Stimulated activated CD4-positive, alpha-beta T cell treated with anti-CD3 and anti-CD28 coated beads, Interleukin-12 subunit alpha, Interleukin-12 subunit beta, amount 100 ng/mL, for 24 hours (primary cell): ENCODE measurements at regions not wholly inside any gene's neighbourhood (a gene's known extent, or its start where the extent isn't known, plus 50 kb on each side); places are given as distances from the start of the nearest gene placed in this dataset.
"Not testable (repeated sequence)": the region's sequence is repeated elsewhere in the genome, so short reads cannot be mapped to it uniquely, and the experiment has no call there.

Experiments
- DNase-seq, 2 experiments: peaks; one replicate each; pipeline ENCODE4 v3.0.0-alpha.2; 2020; ENCODE audit warnings: low read depth in 2 of 2

DNA sequence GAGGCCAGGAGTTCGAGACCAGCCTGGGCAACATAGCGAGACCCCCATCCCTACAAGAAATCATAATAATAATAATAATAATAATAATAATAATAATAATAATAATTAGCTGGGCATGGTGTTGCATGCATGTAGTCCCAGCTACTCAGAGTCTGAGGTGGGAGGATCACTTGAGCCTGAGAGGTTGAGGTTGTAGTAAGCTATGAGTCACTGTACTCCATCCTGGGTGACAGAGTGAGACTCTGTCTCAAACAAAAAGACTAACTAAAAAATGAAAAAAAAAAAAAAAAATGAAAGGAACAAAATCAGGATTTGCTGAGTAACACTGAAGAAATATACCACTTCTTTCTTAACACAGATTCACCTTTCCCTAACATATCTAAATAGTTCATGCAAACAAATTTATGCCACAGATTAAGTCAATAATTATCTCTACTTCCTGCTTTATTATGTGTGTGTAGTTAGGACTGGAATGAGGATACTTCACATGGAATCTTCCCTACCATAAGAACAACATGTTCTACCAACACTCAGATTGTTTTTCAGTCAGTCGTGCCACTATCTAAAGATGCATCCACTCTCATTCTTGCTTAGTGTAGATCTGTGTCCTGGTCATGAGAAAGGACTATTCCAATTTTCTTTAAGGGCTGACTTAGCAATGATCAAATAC is 928.7 kb downstream of the SLC4A3 start:
- DNase-seq: no peak

GRCh38 chr2:220556658-220557057 is 929.2 kb downstream of the SLC4A3 start:
- no peak for DNase-seq

DNA sequence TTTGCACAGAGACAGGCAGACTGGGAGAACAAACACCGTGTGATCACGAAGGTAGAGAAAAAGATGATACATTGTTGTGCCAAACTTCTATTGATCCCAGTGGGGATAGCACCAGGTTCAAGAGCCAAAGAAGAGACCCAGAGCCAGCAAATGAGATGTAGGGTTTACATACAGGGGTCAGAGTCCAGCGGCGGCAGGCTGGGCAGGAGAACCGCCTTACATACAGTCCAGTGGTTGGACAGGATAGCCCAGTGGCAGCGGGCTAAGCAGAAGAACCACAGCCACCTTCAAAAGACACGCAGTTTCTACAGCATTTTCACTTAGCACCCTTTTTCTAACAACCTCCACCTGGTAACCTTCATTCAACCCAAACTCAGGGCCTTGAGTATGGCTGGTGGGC is 932.8 kb downstream of the SLC4A3 start:
- no peak for DNase-seq

DNA sequence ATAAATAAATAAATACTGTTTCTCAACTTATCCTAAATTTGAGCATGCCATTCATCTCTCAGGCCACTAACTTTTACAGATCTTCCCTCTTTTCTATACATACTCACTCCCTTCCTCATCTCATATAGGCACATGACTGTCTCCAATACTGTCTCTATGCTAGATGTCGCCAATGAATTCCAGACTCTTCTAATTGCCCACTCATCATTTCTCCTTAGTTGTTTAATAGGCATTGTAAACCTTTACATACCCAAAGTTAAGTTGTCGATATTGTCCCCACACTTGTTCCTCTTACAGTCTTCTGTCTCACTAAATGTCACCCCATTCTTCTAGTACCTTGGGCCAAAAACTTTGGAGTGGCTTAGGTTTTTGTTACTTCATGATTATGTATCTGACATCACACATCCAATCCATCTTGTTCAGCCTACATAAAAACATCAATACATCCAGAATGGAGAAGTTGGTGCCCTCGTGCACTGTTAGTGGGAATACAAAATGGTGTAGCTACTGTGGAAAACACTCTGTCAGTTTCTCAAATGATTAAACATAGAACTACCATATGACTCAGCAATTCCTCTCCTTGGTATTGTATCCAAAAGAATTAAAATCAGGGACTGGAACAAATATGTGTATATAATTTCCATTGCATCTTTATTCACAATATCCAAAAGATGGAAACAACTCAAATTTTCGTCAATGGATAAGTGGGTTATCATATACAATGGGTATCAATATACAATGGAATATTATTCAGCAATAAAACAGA is 935.1 kb downstream of the SLC4A3 start:
- DNase-seq: no peak

DNA sequence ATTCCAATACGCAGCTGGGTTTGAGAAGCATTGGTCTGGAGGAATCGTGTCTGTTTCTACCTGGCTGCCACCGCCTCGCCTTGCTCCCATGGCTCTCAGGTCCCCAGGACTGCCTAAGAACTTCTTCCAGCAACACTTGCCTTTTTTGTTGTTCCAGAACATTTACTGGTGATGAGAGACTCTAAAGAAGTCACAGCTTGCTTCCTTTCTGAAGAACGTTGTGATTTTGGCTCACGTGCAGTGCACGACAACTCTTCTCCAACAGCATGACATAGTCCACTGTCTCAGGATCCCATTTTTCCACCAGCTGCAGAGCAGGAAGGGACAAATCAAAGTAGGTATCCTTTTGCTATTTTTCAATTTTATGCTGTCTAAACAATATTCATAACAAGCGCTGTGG is 940.9 kb downstream of the SLC4A3 start:
- DNase-seq: no peak

DNA sequence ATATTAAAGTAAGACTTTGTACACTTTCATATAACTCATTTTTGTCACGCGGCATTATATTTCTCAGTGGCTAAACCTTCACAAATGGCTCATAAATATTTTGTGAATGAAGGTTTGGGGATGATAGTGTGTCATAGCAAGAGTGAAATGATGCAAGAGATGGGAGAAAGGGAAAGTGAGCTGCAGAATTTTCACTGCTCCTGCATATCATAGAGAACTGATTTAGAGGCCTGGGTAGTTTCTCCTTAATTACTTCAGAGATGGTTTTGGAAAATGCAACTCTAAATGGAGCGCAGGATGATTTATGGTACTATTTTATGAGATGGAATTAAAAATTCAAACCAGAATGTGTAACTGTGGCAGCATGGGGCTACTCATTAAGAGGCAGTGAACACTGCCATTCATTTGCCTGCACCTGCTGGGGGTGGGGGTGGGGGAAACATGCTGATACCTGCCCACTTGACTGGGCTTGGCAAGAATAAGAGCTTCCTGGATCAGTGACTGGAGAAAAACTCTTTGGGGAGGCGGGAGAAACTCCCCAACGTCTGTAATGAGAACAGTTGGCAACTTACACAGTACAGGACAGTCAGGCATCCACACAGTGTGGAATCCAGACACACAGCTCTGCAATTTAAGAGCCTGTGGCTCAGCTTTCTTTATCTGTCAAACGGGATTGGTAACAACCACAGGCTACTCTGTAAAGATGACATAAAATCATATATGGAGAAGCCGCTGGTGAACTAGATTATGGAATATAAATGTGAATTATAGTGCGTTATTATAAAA is 941.9 kb downstream of the SLC4A3 start:
- DNase-seq: no peak

DNA sequence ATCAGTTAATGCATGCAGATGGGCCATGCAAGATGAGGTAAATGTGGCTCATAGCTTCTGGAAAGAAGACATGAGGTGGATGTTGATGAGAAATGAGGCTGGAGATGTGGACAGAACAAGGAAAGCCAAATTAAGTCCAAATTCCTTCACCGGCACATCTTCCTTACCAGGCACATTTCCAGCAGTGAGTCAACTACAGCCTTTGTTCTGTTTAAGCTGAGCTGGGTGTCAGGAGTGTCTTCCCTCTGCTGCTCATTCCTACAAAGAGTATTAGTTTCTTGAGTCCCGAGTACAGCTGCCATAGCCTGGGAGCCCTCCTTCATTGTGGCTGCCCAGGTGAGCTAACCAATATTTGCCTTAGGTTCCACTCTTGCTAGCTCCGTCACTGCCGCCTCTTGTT is 945.0 kb downstream of the SLC4A3 start:
- DNase-seq: no peak

DNA sequence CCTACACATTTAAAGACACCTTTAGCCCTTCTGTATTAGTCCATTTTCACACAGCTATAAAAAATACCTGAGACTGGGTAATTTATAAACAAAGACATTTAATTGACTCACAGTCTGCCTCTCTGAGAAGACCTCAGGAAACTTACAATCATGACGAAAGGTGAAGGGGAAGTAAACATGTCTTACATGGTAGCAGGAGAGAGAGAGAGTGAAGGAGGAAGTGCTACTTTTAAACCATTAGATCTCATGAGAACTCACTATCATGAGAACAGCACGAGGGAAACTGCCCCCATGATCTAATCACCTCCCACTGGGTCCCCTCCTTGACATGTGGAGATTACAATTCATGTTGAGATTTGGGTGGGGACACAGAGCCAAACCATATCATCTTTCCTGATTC is 946.6 kb downstream of the SLC4A3 start:
- DNase-seq: no peak

- no peak for DNase-seq
Observed at GRCh38 chr2:220575963-220576362, 948.5 kb downstream of the SLC4A3 start.

GRCh38 chr2:220579452-220579851 is 952.0 kb downstream of the SLC4A3 start:
- no peak for DNase-seq

- no peak for DNase-seq
Observed at GRCh38 chr2:220580113-220580512, 952.7 kb downstream of the SLC4A3 start.

- no peak for DNase-seq
Observed at GRCh38 chr2:220583725-220584124, 956.3 kb downstream of the SLC4A3 start.

DNA sequence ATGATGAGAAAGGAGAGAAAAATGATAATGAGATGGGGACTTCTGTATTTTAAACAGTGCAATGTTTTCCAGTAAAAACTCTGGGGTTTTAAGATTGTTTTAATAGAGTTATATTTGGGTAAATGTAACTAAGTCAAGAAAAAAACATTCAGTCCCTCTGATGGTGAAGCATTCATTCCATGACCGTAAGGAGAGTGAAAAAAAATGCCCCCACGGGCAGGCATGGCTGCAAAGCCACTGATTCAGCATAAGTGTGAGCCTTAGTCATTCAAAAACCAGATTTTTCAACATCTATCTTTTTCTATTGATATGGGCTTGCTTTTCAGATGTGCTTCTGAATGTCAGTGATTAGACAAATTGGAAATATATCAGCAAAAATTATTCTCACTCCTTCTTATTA is 957.8 kb downstream of the SLC4A3 start:
- no peak for DNase-seq

GRCh38 chr2:220586980-220587530 is 959.6 kb downstream of the SLC4A3 start:
- DNase-seq: no peak

DNA sequence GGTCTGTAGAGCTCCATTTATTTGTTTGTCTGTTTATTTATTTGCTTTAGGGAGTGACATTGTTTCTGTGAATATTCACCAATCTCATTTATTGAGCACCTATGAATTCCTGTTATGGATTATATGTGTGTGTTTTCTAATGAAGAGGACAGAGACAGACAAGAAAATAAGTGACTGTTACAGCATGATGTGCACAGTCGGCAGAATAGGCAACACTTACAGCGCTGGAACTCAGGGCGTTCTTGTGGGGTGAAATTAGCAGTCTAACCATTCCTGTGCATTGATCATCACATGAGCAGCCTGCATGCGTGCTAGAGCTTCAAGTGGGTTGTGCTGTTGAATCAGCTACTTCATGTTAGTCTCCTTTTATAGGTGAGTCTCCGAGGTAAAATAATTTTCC is 960.7 kb downstream of the SLC4A3 start:
- no peak for DNase-seq

DNA sequence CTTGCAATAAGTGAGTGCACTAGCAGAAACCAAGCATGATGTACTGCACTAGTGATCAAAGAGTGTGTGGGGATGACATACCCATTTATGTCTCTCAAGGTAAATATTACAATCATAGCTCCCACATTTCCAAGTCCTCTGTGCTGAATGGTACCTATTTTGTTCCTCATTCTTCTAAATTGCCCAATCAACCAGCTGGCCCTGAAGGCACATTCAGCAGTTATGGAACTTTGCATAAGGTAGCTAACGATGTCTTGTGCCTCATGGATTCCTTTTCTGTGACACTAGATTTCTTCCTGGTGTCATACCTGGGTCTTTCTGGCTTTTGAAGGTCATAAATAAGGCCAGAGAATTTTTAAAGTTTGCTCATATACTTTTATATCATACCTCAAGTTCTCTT is 963.0 kb downstream of the SLC4A3 start:
- no peak for DNase-seq

- no peak for DNase-seq
Observed at GRCh38 chr2:220593526-220593925, 966.1 kb downstream of the SLC4A3 start.

- no peak for DNase-seq
Observed at GRCh38 chr2:220601674-220602073, 970.4 kb downstream of the EPHA4 start.

DNA sequence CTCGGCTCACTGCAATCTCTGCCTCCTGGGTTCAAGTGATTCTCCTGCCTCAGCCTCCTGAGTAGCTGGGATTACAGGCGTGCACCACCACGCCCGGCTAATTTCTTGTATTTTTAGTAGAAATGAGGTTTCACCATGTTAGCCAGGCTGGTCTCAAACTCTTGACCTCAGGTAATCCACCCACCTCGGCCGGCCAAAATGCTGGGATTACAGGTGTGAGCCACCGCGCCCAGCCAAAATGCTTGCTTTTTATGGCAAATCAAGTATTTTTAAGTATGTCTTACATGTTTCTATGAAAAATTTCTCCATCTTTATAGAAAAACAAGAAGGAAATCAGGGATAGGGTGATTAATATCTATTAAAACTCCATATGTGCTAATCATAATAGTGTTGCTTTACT is 959.1 kb downstream of the EPHA4 start:
- DNase-seq: not testable (repeated sequence)

DNA sequence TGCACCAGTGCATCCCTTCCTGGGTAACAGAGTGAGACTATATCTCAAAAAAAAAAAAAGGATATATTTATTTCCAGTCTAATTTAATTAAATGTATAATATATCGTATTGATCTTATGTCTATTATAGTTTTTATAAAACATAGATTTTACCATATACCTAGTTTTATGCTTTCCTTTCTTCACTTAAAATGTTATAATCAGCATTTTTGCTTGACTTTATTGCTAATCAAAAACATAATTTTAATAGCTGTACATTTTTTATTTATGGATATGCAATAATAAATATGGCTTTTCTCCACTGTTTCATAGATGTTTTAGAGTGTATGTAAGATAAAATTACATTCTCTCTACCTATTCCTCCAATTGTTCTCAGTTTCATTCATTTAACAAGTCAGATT is 958.0 kb downstream of the EPHA4 start:
- DNase-seq: no peak

- no peak for DNase-seq
Observed at GRCh38 chr2:220619525-220620220, 952.4 kb downstream of the EPHA4 start.

GRCh38 chr2:220626603-220627002 is 945.5 kb downstream of the EPHA4 start:
- DNase-seq: no peak
